GM18498 (cell line): ENCODE measurements at regions not wholly inside any gene's neighbourhood (a gene's known extent, or its start where the extent isn't known, plus 50 kb on each side); places are given as distances from the start of the nearest gene placed in this dataset.
"Not testable (repeated sequence)": the region's sequence is repeated elsewhere in the genome, so short reads cannot be mapped to it uniquely, and the experiment has no call there.

Experiments used
- ATAC-seq: cut with Tn5 transposase; IDR thresholded peaks from one replicate; pipeline ENCODE4 v1.9.1; 2021; ENCODE audit warnings: mild to moderate bottlenecking, moderate library complexity; ENCODE audit not compliant: unreplicated experiment

DNA sequence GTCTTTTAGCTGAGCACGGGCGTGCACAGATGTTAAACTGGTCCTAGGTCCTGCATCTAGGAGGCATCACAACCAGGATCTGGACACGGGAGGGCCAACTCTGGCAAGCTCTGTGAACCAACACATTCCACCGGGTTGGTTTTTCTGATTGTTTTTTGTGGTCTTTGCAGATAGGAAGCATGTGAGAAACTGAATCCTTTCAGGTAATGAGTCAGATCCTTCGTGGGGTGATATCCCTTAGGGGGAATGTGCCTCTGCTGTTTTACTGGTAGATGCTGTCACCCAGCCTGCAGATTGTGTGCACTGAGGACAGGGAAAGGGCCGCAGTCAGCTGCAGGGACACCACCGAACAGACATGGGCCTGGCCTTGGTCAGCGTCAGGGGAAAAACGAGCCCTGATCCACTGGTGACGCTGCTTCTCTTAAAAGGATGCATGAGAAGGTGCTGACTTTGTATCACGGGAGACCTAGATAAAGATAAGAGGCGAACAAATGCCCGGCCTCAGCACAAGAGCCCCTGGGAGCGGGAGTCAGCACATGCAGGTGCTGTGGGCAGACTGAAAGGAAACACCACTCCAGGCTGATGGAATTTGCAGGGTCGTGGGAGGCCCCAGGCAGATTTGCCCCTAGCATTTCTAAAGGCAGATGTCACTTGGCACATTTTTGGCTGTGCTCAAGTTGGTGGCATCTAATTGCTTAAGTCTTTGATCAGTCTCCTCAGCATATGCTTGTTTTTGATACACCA is 51.1 kb downstream of the DOP1B start:
- no peak for ATAC-seq

DNA sequence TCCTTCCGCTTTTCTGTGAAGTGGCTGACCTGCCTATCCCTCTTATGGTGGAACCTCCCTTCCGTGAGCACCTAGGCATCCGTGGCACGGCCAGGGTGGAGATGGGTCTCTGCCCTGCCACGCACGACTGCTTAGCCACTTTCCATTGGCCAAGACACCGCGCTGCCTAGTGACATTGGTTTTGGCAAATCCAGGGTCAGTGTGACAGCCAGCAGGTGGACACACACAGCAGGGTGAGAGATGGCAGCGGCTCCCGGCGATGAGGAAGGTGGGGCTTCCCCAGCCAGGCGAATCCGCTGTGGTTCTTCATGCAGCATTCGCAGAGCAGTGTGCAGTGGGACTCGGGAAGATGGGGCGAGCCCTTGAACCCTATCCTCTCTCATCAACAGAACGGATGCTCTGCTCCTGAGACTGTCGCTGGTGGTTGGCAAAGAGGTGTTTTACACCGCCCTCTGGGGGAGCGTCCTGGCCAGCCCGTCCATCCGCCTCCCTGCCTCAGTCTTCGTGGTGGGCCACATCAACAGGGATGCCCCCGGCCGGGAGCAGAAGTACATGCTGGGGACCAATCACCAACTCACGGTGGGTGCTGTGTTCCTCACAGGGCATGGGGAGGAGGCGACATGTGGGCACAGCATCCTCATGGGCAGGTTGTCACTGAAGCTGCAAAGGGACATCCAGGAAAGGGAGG is 51.8 kb downstream of the DOP1B start:
- no peak for ATAC-seq

DNA sequence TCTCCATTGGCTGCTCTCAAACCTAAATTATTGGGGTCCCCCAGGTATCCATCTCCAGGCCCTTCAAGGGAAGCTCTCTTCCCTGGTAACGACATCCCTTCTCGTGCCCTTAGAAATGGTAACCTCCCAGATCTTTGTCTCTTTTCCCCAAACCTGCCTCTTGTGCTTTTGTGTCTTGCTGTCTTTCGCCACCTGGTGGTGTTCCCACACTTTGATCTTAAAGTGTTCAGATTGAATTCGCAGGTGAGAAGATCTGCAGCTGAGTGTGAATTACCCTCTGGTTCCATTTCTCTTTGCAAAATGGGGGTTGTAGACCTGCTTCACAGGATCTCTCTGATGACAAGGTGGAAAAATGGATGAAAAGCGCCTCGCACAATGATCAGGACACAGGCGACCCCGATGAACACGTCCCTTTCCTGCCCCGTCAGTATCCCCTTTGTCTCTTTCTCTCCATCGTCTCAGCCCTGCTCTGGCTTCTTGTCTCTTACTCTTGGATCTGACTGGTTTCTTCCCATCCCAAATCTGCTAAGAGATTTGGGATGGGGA is 53.1 kb downstream of the DOP1B start:
- ATAC-seq = no peak

DNA sequence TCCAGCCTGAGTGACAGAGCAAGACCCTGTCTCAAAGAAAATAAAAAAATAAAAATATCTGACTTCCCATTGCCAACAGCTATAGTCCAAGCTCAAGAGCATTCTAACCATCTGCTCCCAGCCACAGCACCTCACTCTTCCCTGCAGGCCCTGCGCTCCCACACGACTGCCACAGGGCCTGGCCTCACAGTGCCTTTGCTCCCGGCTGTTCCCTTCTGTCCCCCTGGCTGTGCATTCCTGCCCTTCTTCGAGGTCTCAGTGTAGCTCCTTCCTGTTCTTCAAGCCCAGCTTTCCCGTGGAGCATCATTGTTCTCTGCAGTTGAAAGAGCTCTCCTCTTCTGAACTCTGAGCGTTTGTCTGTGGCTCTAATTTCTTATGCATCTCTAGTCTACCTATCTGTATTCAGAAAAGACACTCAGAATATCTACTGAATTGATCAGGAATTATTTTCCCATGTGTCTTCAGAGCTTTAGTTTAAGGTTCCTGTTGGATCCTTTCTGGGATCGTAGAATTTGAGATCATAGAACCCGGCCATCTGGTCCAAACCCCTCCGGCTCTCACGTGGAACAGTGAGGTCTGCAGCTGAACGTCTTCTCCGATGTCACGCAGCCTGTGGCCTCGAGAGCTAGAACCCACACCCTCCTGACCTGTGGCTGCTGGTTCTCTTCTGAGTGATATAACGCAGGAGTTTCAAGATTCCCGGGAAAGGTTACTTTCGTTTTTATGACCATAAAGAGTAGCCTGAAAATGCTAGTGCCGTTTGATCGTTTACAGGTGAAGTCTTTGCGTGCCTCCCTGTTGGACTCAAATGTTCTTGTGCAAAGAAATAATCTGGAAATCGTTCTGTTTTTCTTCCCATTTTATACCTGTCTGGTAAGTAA is 54.4 kb downstream of the DOP1B start:
- no peak for ATAC-seq

DNA sequence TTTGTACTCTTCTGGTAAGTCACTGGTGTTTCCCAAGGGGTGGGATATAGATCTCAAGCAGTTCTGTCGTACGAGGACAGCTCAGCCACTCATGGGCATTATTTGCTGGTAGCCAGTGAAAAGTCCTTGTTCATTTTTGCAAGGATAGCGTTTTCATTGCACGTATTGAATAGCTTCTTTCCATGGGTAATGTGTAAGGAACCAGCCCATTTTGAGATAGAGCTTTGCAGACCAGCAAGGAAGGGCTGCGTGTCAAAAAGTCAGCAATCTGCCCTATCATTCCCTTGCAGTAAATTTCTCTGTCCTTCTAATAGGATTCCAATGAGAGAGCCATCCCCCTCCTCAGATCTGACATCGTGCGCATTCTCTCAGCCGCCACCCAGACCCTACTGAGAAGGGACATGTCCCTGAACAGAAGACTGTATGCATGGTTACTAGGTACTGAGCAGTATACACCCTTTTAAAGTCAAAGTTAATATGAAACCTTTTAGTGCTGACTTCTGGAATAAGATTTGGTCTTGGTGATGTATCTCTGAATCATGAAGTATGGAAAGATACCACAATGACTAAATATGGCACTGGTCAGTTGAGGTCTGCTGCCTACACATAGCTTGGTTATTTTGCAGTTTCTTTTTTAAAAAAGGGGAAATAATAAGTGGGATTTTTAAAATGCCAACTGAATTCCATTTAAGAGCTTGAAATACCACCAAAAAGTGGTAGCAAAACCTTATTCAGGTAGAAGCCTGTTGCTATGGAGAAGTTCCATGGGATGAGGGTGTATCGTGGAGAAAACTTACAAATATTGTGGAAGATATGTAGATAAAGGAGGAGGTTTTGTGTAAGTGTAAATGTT is 55.3 kb downstream of the DOP1B start:
- no peak for ATAC-seq

DNA sequence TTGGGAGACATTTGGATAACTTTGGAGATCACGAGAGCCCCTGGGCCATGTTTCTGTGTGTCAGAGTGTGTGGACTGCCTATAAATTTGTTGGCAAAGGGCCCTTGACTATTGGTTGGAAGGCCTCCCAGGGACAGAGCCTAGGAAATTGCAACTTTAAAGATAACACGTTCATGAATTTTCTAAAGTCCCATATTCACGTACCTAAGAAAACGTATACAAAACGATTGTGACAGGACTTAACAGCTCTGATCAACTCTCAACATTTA is 55.8 kb downstream of the DOP1B start:
- no peak for ATAC-seq

DNA sequence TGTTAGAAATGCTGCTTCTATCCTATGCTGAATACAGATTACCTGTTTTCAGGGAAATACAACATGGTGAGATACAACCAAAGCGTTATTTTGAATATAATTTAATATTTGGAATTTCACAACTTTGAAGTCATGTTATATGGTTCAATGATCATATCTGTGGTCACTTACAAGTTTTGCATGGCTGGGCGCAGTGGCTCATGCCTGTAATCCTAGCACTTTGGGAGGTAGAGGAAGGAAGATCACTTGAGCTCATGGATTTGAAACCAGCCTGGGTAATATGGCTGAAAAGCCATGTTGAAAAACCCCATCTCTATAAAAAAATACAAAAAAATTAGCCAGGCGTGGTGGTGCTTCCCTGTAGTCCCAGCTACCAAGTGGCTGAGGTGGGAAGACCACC is 57.9 kb downstream of the DOP1B start:
- no peak for ATAC-seq

DNA sequence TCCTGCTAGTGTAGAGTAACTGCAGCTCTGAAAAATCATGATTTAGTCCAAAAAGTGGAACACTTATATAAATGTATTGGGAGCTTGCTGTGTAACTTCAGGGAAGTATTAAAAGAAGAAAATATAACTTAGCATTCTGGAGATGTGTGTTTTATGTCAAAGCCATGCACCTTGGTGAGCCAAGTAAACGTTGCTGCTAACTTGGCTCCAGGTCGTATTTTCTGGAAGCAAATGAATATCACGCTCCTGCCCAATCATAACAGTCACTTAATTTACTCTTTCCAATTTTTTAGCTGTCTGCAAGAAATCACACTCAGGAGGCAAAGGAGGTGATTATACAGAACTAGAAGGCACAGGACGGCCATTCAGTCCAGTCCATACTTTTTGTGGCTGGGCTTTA is 61.1 kb downstream of the DOP1B start:
- ATAC-seq = no peak

DNA sequence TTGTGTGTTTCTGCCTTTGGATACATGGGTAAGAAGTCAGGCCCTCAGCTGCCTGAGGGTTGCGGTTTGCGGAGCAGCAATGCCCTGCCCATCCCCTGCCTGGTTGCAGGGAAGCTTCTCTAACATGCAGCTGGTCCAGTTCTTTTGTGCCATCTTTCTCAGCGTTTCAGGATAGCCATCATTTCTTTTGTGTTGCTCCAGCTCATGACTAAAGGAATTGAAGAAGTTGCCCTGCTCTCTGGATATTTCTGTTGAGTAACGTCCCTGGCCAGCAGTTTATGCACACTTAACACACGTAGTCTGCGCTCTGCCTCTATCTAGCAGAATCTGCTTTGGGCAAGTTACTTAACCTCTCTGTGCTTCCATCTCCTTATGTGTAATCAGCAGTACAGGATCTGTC is 62.1 kb downstream of the DOP1B start:
- ATAC-seq = no peak

DNA sequence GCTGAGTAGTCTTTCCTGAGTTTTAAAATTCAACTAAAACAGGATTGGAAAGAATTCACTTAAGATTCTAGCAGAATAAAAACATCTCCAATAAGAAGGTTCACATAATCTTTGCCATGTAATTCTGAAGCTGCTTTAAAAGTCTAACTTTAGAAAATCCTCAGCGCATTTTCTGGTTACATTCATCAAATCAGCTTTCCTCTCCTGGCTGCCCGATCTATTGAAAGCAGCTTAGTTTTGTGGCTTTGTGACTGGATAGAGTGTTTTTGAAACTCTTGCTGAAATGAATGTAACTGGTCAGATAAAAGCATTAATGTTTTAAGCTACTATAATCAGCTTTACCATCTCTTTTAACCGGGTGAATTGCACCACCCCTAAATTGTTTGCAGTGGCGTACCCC is 66.8 kb downstream of the DOP1B start:
- ATAC-seq = no peak

DNA sequence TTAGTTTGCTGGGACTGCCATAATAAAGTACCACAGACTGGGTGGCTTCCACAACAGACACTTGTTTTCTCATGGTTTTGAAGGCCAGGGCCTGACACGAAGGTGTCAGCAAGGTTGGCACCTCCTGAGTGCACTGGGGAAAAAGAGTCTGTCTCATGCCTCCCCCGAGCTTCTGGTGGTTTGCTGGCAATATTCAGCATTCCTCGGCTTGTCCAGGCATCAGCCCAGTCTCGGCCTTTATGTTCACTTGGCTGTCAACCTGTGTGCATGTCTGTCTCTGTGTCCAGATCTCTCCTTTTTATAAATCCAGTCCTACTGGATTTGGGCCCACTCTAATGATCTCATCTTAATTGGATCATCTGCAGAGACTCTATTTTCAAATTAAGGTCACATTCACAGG is 72.6 kb downstream of the DOP1B start:
- ATAC-seq = no peak

DNA sequence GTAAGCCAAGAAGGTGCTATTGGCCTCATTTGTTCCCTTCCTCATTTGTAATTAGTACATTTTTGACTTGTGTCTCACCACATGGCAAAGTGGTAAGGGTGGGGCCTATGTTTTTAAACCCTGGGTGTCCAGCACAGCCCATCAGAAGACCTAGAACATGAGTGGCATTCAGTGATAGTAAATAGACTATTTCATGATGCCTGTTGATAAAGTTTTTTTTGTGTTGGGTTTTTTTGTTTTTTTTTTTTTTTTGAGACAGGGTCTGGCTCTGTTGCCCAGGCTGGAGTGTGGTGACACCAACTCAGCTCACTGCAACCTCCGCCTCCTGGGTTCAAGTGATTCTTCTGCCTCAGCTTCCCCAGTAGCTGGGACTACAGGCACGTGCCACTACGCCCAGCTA is 74.8 kb downstream of the DOP1B start:
- ATAC-seq = not testable (repeated sequence)

DNA sequence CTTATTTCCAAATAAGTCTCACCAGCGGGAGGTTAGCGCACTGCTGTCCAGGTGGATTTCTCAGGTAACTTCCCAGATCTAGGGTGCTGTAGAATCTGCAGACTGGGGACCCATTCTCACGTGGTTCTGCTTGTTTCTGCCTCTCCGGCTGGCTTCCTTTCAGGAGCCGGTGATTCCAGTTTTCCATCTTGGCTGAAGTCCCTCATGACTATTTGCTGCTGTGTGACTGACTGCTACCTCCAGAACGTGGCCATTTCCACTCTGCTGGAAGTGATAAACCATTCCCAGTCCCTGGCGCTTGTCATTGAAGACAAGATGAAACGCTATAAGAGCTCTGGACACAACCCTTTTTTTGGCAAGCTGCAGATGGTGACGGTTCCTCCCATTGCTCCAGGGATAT is 76.0 kb downstream of the DOP1B start:
- no peak for ATAC-seq

DNA sequence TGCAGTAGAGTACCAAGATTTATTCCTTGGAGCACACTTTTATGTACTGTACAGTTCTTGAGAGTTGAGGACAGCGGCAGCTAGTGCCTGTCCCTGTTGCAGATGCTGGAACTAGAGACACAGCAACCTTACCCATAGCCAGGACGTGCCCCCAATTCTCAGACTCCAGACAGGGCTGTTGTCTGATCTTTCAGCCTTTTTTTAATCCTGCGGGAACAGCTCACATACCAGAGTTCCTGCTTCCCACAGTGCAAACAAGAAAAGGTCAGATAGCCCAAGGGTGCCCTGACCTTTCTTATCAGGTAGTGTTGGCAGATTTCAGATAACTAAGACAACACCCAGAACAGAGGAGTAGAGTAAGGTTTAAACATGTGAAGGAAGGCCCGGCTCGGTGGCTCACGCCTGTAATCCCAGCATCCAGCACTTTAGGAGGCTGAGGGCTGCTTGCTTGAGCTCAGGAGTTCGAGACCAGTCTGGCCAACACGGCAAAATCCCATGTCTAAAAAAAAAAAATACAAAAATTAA is 78.5 kb downstream of the DOP1B start:
- ATAC-seq = no peak

DNA sequence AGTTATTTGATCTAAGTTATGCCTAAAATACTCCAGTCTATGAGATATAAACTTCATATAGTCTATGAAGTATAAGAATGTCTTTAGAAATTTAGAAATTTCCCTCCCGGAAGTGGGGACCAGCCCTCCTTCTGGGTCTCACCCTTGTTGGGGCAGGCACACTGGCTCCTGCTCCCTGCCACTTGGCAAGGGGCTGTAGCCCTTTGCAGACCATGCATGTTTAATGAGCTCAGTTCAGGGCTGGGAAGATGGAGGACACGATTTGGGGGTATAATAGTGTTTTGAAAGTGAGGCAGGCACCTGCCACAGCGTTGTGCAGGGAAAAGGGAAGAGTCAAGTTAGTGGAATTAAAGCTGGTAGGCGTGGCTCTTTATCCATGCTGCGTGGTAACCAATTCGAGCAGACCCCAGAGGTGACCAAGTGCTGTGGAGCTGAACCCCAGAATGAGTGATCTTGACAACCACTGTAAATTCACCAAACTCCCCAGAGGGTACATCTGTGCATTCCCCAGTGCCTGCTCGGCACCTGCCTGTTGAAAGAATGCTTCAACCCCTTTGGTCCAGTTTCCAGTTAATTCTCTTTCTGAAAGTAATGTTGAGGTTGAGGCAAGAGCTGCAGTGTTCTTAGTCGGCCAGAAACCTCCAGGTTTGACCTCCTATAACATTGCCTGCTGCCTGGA is 79.6 kb downstream of the DOP1B start:
- ATAC-seq = no peak

DNA sequence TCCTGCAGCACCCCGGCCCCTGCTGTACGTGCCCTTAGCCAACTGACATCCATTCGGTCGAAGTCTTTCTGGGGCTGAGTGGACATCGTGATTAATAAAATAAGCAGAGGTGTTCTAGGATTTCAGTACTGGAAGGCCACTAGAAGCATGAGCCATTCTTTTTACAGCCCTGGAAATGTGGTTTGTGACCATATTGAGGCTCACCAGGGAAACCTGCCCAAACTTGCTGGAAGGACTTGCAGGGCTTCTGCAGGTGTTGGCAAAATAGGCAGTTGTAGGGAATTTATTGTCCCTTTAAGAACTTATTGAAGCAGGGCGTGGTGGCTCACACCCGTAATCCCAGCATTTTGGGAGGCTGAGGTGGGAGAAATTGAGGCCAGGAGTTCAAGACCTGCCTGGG is 80.8 kb downstream of the DOP1B start:
- no peak for ATAC-seq

DNA sequence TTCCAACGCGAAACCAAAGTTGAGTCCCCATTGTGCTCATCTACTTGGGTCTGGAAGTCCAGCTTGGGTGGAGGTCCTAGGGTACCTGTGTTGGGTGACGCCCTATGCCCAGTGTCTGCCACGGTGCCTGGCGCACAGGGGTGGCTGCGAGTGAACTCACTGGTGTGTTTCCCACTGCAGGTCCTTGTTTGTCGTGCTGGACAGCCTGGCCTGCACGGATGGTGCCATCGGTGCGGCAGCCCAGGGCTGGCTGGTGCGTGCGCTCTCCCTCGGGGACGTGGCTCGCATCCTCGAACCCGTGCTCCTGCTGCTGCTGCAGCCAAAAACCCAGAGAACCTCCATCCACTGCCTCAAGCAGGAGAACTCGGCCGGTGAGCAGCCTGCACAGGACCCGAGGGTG is 80.4 kb upstream of the MORC3 start:
- ATAC-seq = no peak

DNA sequence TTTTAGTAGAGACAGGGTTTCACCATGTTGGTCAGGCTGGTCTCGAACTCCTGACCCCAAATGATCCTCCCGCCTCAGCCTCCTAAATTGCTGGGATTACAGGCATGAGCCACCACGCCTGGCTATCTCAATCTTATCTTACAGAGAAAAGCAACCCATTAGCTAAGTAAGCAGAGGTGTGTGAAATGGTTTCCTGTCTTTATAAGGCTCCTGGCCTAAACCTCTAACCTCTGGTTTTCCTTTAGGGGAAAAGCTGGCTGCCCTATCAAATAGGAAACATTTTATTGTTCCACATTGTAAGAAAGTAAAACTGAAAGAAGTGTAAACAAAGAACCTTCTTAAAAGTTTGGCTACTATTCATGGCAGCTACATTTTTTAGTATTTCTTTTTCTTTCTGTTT is 78.3 kb upstream of the MORC3 start:
- ATAC-seq = no peak

DNA sequence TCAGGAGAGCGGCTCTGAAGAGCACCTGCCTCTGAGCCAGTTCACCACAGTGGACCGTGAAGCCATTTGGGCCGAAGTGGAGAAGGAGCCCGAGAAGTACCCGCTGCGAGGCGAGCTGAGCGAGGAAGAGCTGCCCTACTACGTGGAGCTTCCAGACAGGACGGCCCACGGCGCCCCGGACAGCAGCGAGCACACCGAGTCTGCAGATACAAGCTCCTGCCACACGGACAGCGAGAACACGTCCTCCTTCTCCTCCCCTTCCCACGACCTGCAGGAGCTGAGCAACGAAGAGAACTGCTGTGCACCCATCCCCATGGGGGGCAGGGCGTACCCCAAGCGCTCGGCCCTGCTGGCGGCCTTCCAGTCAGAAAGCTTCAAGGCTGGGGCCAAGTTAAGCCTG is 74.9 kb upstream of the MORC3 start:
- ATAC-seq = no peak

DNA sequence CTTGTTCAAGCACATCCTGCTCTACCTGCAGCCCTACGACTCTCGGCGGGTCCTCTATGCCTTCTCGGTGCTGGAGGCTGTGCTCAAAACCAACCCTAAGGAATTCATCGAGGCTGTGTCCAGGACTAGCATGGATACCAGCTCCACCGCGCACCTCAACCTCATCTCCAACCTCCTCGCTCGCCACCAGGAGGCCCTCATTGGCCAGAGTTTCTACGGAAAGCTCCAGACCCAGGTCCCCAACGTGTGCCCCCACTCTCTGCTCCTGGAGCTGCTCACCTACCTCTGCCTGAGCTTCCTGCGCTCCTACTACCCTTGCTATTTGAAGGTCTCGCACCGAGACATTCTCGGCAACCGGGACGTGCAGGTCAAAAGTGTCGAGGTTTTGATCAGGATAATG is 74.3 kb upstream of the MORC3 start:
- ATAC-seq = no peak
